HG02678 (cell line): ENCODE measurements at regions not wholly inside any gene's neighbourhood (a gene's known extent, or its start where the extent isn't known, plus 50 kb on each side); places are given as distances from the start of the nearest gene placed in this dataset.

ENCODE experiments used
- ATAC-seq: cut with Tn5 transposase; IDR thresholded peaks from one replicate; pipeline ENCODE4 v1.9.1; 2021; ENCODE audit warnings: mild to moderate bottlenecking, moderate library complexity; ENCODE audit not compliant: unreplicated experiment

DNA sequence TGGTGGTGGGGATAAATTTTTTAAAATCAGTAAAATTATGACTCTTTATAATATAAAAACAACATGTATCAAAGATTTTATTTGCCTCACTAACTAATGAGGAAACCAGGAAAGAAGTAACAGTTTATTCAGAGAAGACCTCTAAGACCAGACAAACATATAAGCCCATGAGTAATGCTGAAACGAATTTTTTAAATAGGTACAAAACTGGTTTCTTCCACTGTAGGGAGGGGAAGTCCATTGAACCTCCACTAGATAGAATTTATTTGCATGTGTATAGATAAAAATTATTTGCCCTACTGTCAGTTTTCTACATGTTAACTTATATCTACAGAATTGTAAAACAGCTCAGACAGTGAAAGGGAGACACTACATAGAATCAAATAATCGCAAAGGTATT is 86.8 kb downstream of the ZC3H11B start:
- ATAC-seq = no peak

DNA sequence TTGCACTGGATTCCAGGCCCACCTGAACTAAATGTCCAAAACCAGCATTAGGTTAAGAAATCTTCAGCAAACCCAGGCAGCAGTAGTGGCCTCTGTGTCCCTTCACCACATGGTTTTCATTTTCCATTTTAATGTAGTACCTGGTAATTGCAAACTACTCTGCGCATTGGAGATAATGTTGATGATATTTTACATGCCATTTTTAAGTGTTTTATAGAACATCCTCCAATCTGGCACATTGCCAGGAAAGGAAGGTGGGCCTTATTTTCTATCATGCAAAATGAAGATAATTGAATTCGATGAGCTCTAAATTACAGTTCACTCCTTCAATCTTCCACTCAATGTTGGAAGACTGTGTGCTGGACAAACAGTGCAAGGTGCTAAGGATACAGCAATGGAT is 89.5 kb downstream of the ZC3H11B start:
- no peak for ATAC-seq

GRCh38 chr1:219521325-219521724 is 91.6 kb downstream of the ZC3H11B start:
- ATAC-seq = no peak

- ATAC-seq = no peak
Observed at GRCh38 chr1:219520241-219520640, 92.7 kb downstream of the ZC3H11B start.

- ATAC-seq = no peak
Observed at GRCh38 chr1:219518907-219519248, 94.0 kb downstream of the ZC3H11B start.

- ATAC-seq = no peak
Observed at GRCh38 chr1:219518168-219518906, 94.6 kb downstream of the ZC3H11B start.

DNA sequence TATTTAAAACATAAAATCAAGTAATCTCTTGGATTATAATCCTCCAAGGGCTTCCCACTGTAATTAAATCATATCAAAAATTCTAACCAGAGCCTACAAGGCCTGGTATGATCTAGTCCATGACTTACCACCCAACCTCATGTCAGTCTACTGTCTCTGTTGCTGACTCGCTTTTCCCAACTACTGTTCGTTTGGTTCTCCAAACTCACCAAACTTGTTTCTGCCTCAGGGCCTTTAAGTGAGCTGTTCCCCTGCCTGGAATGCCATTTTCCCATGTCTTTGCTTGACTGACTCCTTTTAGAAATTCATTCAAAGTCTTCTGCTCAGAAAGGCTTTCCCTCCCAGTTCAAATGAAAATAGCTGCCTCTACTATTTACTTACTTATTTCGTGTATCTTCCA is 95.9 kb downstream of the ZC3H11B start:
- ATAC-seq = no peak

- no peak for ATAC-seq
Observed at GRCh38 chr1:219514728-219515127, 98.2 kb downstream of the ZC3H11B start.

GRCh38 chr1:219507437-219507836 is 105.5 kb downstream of the ZC3H11B start:
- no peak for ATAC-seq

DNA sequence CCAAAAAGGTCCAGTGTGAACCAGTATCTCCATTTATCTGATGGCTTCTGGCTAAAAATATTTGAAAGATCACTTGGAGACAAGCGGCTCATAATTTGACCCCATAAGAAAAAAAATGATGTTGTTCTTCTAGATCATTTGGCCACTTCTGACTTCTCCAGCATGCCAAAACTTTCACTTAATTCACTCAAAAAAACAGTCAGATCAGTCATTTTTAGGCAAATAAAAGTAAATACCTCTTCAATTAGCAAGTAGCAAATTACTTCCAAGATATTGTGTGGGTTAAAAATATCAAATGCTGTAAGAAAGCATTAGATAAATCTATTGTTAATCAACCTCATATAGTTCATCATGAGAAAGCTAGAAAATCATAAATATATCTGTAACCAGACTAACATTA is 106.0 kb downstream of the ZC3H11B start:
- no peak for ATAC-seq

- no peak for ATAC-seq
Observed at GRCh38 chr1:219506473-219506899, 106.4 kb downstream of the ZC3H11B start.

DNA sequence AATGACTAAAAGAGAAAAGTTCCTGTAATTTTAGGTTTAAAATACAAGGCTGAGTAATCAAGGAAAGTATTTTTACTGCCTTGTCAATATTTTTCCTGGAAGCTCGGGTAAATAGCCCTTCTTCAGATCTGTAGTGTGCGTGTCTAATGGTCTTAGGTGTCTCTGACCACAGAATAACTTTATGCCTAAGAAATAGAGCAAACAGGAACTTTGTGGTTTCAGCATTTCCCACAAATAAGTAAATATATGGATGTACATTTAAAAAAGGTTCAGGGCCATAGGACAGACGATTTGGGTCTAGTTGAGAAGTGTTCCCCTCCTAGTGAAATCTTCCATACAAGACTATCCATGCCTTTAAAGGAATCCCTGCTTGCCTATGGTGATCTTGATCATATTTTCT is 107.0 kb downstream of the ZC3H11B start:
- ATAC-seq = no peak

- ATAC-seq = no peak
Observed at GRCh38 chr1:219503604-219504003, 109.3 kb downstream of the ZC3H11B start.

- ATAC-seq = no peak
Observed at GRCh38 chr1:219500327-219500897, 112.5 kb downstream of the ZC3H11B start.

- no peak for ATAC-seq
Observed at GRCh38 chr1:219498666-219499065, 114.2 kb downstream of the ZC3H11B start.

DNA sequence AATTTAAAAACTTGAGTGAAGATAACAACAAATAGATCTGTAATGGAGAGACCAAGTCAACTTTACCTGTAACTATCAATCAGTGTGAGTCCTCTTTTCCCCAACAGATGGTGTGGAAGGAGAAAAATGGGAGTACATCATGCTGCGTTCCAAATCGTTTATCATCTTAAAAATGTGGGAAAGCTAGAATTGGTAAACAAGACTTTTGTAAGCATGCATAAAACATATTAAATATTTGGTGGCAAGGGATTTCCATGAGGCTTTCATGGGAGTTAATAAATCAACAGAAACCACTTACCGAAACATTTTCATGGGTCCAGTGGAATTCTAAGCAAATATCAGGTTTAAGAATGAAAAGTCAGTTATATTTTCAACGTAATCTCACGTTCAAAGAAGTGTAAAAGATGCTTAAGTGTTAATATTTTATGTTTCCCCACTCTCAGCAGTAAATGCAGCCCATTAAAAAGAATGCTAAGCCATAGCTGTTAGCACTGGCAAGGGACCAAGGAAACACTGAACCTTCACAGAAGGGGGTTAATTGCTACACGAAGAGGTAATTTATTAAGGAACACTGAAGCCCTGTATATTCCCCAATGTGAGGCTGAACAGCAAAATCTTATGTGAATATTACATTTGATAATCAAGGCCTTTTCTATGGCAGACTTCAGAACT is 117.0 kb downstream of the ZC3H11B start:
- no peak for ATAC-seq

DNA sequence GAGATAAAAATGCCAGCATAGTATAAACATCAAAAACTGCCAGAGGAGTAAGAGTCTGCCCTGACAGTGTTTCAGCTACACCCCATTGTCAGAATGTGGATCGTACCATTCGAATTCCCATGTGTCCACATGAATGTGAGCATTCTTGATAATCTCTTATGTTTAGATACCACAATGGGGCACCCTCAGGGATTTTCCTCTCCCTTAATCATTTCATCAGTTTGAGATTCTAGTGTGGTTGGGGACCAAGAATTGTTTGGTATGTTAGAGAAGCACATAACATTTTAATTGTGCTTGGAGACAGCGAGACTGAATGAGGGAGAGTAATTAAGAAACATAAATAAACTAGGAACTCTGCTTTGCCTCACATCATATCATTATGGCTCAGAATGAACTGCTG is 120.2 kb downstream of the ZC3H11B start:
- no peak for ATAC-seq

DNA sequence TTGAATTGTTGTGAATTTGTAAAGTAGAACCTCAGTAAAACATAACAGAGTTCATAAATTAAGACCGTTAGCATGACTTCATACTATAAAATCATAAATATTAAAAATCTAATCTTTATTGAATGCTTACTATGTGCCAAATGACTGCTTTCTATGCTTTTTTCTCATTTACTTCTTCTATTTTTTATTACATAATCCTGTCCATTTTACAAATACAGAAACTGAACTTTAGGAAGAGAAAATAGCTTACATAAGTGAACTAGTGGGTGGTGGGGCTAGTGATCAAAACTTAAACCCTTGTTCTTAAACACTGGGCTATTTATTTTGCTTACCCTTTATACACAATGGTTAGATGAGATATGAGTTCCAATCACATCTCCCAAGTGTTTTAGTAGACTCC is 122.3 kb downstream of the ZC3H11B start:
- no peak for ATAC-seq

GRCh38 chr1:219489636-219490035 is 123.3 kb downstream of the ZC3H11B start:
- ATAC-seq = no peak

DNA sequence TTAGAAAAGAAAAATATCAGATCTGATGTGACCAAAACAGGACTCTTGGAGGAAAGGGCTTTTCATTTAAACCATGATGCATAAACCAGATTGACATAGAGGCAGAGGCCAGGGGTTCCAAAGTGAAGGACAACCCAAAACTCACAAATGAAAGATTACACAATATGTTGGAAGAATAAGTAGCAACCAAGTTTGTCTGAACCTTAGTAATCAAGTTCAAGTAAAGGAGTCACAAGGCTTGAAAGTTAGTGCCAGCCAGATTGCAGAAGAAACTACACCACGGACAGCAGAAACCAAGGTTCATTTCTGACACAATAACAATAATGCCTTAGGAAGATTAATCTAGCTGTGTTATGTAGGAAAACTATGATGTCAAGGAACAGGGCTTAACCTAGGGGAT is 124.6 kb downstream of the ZC3H11B start:
- ATAC-seq = no peak

GRCh38 chr1:219483530-219483929 is 129.4 kb downstream of the ZC3H11B start:
- ATAC-seq = no peak

- no peak for ATAC-seq
Observed at GRCh38 chr1:219480011-219480410, 132.9 kb downstream of the ZC3H11B start.
